NCI-H526 treated with DMSO at 0.1 percent for 48 hours (cell line): ENCODE measurements at regions not wholly inside any gene's neighbourhood (a gene's known extent, or its start where the extent isn't known, plus 50 kb on each side); places are given as distances from the start of the nearest gene placed in this dataset.
A peak's percentile ranks its signal among the peaks of the same experiment; 100 is the strongest.

Experiments
- DNase-seq: peaks from one replicate; lab custom pipeline; 2025; lab: John Stamatoyannopoulos, UW

DNA sequence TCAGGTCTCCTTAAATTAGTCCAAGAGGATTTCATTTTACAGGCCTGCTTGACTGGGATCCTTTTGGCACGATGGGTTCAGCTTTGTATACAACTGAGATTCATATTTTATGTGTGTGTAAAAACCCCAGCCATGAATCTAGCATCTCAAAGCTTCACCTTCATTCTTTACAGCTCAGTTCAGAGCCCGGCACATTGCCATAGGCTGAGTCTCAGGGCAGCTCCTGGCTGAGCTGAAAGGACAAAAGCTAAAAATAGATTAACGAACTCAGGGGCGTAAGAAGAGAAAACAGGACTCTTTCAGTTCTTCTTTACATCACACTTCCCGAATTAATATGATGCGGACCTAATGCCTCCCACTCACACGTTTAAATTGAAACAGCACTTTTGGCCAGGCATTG is 262.8 kb upstream of the PBX1 start:
- DNase-seq: no peak

DNA sequence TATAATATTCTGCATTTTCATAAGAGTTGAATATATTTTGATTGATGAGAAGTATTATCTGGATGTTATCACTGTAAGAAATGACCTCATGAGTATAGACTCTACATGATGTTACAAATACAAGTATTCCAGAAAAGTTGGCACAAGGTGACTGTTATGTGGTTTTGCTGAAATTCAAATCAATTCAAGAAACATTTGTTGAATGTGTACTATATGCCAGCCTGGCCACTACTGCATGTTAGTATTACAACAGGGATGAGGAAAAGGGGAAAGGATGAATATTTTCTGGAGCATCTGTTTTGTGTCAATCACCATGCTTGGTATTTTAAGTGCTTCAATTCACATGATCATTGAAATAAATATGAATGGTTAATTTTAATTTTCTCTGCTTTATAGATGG is 250.9 kb upstream of the PBX1 start:
- no peak for DNase-seq

DNA sequence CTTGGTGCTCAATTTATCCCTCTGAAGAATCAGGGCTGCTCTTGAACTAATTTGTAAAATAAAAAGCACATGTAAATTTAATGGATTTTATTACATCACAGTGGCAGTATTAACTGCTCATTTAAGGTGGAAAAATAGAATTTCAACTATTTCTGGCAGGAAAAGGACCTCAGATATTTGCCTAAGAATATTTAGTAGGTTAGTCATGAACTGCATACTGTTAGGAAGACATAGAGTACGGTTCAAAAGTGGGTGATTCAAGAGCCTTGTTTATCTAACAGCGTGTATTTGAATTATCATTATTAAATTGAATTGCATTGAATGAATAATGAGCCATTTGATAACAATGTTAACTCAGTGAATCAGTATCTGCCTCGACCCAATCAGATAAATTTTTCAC is 248.8 kb upstream of the PBX1 start:
- no peak for DNase-seq

DNA sequence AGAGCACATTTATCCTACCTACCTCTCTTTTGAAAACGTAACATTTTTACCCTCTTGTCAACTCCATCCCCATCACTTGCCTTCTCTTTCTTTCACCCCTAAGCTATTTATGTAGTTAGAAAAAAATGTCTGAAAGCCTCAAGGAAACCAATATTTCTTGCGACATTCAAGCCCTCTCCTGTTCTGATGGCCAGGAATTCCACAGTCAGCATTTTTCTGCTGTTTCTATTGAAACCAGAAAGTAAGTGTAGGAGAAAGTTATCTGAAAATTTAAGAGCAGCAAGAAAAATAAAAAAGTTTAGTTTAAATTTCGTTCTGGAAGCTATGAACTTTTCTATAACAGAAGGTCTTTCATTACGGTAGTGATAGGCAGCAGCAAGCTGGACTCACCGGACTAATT is 247.6 kb upstream of the PBX1 start:
- no peak for DNase-seq

DNA sequence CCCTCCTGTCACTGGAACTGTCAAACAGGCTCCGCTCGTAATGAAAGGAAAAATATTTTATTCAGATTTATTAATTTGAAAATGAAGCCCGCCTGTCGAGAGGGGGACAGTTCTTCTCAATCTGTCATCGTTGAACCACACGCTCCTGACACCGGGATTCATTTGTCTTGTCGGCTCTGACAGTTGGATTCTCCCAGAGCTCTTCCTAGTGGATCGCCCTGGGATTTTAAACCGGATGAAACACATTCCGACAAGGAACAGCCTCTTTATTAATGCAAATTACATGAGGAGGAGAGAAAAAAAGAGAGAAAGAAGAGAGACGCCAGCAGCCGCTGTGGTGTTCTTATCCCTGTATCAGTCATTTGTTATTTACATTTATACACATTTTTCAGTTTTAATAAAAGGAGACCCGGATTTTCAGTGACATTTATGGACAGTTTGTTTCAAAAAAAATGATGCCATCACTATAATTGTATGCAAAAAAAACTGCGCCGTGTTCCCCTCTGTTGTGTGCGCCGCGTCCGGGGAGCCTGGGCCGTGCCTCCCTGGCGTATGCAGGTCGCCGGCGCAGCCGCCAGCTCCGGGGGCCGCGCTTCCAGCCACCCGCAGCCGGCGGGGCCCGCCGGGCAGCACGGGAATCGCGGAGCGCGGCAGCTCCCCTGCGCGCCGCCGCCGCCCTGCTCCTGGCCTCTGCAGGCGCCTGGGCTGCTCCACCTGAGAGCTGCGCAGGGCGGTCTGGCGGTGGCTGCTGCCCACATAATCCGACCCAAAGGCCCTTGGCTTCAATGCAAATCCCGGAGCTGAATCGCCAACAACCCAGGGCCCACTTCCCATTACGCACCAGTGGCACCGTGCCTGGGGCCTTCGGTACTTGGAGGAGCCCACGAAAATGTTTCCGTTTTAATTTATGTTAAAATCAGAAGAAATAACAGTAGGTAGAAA is 237.9 kb upstream of the PBX1 start:
- DNase-seq: peak; percentile 94

DNA sequence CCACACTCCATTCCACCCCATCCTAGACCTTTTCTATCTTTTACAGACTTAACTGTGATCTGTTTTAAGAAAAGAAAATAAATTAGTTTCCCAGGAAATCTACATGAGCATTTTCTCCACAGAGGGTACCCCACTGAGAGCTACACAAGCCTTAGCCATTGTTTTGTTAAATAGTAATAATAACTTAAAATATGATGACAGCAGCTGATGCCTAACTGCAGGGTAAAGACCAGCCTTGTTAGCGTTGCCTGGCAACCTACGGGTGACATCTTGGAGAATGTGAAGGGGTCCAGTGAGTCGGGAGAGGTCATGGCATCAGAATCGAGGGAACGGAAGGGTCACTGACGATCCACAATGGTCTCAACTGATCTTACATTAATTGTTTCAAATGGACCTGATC is 233.2 kb upstream of the PBX1 start:
- no peak for DNase-seq

GRCh38 chr1:164333387-164333786 is 225.6 kb upstream of the PBX1 start:
- no peak for DNase-seq

DNA sequence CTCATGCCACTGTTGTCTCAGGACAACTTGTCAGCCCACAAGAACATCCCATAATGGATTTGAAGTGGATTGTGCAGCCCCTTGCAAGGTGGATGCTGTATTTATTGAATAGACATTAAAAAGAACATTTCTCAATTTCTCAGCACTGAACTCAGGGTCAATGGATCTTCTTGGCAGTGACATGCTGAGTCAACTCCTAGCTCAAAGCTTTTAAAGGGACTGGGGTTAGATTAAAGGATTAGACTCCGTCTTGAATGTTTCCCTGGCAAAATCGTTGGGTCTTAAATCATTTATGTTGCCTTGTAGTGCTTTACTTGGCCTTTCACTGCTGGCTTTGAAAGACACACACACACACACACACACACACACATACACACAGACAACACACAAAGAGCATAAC is 221.6 kb upstream of the PBX1 start:
- DNase-seq: no peak

- no peak for DNase-seq
These were observed 221.1 kb upstream of the PBX1 start for GRCh38 chr1:164337885-164338284.

DNA sequence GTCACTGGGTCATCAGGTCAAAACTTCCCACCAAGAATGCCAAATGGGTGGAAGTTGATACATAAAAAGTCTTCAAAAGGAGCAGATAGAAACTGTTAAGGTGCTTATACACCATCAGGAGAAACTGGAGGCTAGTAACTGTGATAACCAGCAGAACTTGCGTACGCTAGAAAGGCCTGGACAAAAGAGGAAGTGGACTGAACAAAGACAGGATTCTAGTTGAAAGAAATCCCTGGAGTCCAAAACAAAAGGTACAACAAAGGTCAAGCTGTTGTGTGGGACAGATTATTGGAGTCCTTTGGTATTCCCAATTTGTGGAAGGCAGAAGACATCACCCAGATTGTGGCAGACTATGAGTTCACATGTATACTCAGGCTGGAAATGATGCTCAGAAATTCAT is 215.8 kb upstream of the PBX1 start:
- no peak for DNase-seq

GRCh38 chr1:164347980-164348379 is 211.0 kb upstream of the PBX1 start:
- no peak for DNase-seq

DNA sequence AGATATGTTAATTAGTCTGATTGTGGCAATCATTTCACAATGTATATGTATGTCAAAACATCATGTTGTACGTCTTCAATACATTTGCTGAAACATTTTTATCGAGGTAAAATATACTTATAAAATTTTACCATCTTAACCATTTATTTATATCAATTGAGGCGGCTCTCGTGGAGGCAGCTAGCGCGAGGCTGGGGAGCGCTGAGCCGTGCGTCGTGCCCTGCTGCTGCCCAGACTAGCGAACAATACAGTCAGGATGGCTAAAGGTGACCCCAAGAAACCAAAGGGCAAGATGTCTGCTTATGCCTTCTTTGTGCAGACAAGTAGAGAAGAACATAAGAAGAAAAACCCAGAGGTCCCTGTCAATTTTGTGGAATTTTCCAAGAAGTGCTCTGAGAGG is 202.5 kb upstream of the PBX1 start:
- no peak for DNase-seq

DNA sequence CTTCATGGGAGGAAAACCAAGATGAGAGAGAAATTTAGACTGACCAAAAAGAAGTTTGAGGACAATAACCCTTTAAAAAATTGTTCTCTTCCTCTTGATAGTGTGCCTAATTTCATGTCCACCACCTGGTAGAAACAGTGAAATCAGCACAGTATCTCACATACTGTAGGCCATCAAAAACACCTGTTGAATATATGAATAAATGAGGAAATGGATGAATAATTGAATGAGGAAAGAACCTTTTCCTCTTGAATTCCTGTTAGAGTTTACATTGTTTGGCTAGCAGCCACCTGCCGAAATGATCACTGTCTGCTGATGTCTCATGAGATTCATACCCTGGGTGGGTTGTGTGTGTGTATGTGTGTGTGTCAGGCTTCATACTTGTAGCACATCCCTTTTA is 198.7 kb upstream of the PBX1 start:
- no peak for DNase-seq

GRCh38 chr1:164361927-164362326 is 197.1 kb upstream of the PBX1 start:
- no peak for DNase-seq

DNA sequence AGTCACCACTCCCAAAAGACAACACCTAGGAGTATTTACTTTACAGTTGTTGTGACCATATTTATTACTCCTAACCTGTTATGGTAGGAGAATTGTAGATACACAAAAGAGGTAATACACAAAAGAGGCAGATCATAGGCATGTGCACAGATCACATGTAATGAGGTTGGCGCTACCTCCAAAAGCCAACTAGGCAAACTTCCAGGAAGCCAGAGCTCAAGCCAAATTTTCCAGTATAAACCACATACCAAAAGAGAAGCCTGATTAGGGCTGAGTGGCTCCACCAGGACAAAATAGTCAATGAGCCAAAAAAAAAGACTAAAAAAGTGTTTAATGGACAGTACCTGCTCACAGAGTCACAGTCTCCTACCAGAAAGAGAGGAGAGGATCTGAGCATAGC is 195.0 kb upstream of the PBX1 start:
- DNase-seq: no peak

- DNase-seq: no peak
These were observed 193.0 kb upstream of the PBX1 start for GRCh38 chr1:164366014-164366413.

DNA sequence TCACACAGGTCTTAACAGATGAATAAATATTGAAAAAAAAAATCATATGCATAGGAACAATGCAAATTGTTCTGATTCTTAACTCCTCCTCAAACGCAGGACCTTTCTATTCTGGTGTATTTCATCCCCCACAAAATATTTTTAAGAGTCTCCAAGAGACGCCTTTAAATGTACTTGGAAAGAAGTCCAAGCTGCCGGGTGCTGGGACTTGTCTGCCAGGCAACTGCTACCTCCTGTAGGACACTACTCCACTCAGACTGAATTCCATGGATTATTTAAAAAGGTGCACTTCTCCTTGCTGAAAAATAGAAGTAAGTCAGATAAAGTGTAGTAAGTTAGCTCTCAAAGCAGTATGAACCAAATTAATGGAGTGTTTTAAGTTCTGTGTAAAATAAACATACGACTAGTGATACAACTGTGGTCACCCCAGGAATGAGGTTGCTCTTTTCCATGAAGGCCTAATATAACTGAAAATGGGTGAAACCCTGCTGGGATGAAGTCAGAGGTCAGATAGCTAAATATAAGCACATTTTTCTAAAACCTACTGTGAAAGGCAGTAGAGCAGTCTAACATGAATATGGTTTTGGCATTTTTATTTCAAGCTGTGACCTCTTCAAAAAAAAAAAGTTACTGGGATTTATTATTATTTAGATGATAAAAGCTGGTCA is 189.2 kb upstream of the PBX1 start:
- no peak for DNase-seq

GRCh38 chr1:164380893-164381292 is 178.1 kb upstream of the PBX1 start:
- DNase-seq: no peak

DNA sequence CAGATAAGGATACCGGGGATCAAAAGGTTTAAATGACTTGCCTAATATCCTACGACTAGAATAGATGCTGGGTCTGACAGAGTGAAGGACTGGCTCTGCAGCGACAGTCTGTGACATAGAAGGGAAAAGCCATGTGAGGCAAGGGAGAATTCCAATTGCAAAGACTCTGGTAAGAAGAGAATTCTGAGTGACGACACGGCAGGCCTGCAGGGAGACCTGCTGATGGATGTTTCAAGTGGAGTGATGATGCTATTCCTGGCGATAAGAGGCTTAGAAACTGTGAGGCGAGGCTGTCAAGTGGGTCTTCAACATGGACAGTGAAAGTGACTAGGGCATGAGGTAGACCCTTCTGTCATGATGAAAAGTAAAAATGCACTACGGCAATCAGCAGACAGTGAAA is 176.6 kb upstream of the PBX1 start:
- no peak for DNase-seq

DNA sequence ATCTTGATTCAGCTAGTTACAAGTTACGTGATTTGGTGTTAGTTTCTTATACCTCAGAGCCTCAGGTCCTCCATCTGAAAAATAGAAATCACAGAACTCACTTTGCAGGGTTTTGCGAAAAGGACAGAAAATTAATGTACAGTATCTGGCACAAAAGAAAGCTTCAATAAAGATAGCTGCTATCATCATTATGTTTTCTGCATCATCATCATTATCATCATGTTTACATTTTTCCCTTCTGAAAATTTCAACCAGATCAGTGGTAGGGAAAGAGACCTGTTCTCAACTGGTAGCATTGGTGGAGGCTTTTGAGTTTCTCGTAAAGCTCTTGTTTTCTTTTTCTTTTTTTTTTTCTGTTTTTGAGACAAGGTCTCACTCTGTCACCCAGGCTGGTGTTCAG is 174.7 kb upstream of the PBX1 start:
- DNase-seq: no peak

GRCh38 chr1:164417016-164417704 is 141.8 kb upstream of the PBX1 start:
- DNase-seq: peak; percentile 87

DNA sequence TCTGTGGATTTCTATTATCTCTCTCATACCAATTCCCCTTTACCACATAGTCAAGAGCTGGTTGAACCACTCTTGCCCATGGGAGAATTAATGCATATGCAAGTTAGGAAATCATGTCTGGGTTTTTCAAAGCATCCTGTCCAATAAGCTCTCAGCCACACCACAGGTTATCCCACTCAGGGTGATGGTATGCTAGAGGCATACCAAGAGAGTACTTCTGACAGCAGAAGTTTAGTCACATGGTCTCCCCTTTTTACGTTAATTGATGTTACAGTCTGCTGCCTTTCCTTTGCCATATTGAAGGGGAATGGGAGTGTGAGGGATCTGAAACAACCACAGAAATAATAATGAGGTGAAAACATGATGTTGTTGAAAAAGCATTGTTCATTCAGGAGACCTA is 135.8 kb upstream of the PBX1 start:
- no peak for DNase-seq
